ENCODE measurements at regions not wholly inside any gene's neighbourhood (a gene's known extent, or its start where the extent isn't known, plus 50 kb on each side); places are given as distances from the start of the nearest gene placed in this dataset.

DNA sequence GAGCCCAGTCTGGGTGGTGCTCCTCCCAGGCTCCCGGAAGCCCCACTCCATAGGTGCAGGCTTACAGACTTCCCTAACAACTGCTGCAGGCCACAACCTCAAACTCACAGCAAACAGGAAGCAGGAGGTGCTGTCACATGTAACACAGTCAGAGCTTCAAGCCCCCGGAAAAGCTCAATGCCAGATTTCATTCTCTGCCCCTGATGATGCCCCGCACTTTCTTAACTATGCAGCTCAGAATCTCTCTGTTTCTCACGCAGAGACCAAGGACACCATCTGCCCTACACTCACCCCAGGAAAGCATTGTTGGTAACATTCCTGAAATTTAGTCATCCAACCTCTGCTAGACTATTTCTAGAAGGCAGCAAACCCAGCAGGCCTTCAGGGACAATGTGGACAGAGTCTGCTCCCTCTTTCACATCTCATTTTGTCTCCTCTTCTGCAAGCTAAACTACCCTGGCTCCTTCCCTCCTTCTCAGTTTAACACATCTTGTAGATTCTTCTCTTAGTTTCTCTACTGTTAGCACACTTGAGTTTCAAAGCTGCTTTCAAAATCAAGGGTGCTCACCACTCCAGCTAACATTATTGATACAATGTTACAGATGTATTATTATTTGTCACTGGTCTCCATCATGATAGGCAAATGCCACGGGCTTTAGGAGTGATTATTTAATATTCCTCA, 162.5 kb downstream of the KCTD12 start:
- WGBS, 2 donors: 37 to 41% methylated on average over 5 of the region's 5 CpGs
- ATAC-seq (ENCODE audit: low FRiP score in 2 of 2) (peak; percentile 63 to 77), DNase-seq (peak in 1 of 2 donors; percentile 69)
- peaks cover 19 to 23% (median 20%) of the 10 kb centered on the region in 4 donors for H3K4me1 ChIP-seq
- no peak for TF ChIP-seq EP300 (IDR thresholded peaks at IDR 0.05)
- TF ChIP-seq, protein P1, sequence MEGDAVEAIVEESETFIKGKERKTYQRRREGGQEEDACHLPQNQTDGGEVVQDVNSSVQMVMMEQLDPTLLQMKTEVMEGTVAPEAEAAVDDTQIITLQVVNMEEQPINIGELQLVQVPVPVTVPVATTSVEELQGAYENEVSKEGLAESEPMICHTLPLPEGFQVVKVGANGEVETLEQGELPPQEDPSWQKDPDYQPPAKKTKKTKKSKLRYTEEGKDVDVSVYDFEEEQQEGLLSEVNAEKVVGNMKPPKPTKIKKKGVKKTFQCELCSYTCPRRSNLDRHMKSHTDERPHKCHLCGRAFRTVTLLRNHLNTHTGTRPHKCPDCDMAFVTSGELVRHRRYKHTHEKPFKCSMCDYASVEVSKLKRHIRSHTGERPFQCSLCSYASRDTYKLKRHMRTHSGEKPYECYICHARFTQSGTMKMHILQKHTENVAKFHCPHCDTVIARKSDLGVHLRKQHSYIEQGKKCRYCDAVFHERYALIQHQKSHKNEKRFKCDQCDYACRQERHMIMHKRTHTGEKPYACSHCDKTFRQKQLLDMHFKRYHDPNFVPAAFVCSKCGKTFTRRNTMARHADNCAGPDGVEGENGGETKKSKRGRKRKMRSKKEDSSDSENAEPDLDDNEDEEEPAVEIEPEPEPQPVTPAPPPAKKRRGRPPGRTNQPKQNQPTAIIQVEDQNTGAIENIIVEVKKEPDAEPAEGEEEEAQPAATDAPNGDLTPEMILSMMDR (IDR thresholded peaks at IDR 0.05): no peak
- no peak for TF ChIP-seq POLR2A (IDR thresholded peaks at IDR 0.05)
- TF ChIP-seq POLR2AphosphoS5 (IDR thresholded peaks at IDR 0.05): no peak
- no peaks in the 10 kb centered on the region for H3K27me3 ChIP-seq
- peak overlapping the region in 2 of 4 donors; percentile 9 to 11 for H3K27ac ChIP-seq
- no peak overlapping the region for H3K4me3 ChIP-seq
- H3K36me3 ChIP-seq: no peaks in the 10 kb centered on the region
- H3K9me3 ChIP-seq: no peaks in the 10 kb centered on the region

GRCh38 chr13:76722782-76723181, 163.4 kb downstream of the KCTD12 start:
- no peaks in the 10 kb centered on the region for H3K9me3 ChIP-seq
- H3K27ac ChIP-seq: no peak overlapping the region
- no peaks in the 10 kb centered on the region for H3K36me3 ChIP-seq
- ATAC-seq (ENCODE audit: low FRiP score in 2 of 2) (no peak), DNase-seq (no peak)
- no peak for TF ChIP-seq POLR2AphosphoS5 (IDR thresholded peaks at IDR 0.05)
- no peak for TF ChIP-seq EP300 (IDR thresholded peaks at IDR 0.05)
- TF ChIP-seq, protein P1 (IDR thresholded peaks at IDR 0.05): no peak
- no peak for TF ChIP-seq POLR2A (IDR thresholded peaks at IDR 0.05)
- no peaks in the 10 kb centered on the region for H3K27me3 ChIP-seq
- WGBS, 2 donors: 65 to 67% methylated on average over 1 of the region's 1 CpG
- no peak overlapping the region for H3K4me3 ChIP-seq
- peaks cover 19 to 23% (median 20%) of the 10 kb centered on the region in 4 donors for H3K4me1 ChIP-seq

- TF ChIP-seq EP300 (IDR thresholded peaks at IDR 0.05) (no peak), POLR2AphosphoS5 (IDR thresholded peaks at IDR 0.05) (no peak), POLR2A (IDR thresholded peaks at IDR 0.05) (no peak)
- TF ChIP-seq, protein P1 (IDR thresholded peaks at IDR 0.05): no peak
- DNase-seq (no peak), ATAC-seq (ENCODE audit: low FRiP score in 2 of 2) (peak in 1 of 2 donors; percentile 23)
- no peaks in the 10 kb centered on the region for H3K27me3 ChIP-seq
- H3K9me3 ChIP-seq: no peaks in the 10 kb centered on the region
- 72 to 94% methylated on average over 1 of the region's 1 CpG for WGBS, 2 donors
- H3K27ac ChIP-seq: no peak overlapping the region
- H3K4me1 ChIP-seq: peaks cover 19 to 23% (median 20%) of the 10 kb centered on the region in 4 donors
- H3K4me3 ChIP-seq: no peak overlapping the region
- no peaks in the 10 kb centered on the region for H3K36me3 ChIP-seq
Observed at GRCh38 chr13:76720821-76721220, 165.4 kb downstream of the KCTD12 start.

- DNase-seq (no peak), ATAC-seq (ENCODE audit: low FRiP score in 2 of 2) (no peak)
- 82 to 85% methylated on average over 1 of the region's 1 CpG for WGBS, 2 donors
- Histone ChIP-seq H3K4me1 (peaks cover 19 to 23% (median 20%) of the 10 kb centered on the region in 4 donors), H3K9me3 (no peaks in the 10 kb centered on the region), H3K27me3 (no peaks in the 10 kb centered on the region), H3K4me3 (no peak overlapping the region), H3K27ac (no peak overlapping the region), H3K36me3 (no peaks in the 10 kb centered on the region)
- TF ChIP-seq POLR2AphosphoS5 (IDR thresholded peaks at IDR 0.05): no peak
- TF ChIP-seq EP300 (IDR thresholded peaks at IDR 0.05): no peak
- no peak for TF ChIP-seq POLR2A (IDR thresholded peaks at IDR 0.05)
- TF ChIP-seq, protein P1 (IDR thresholded peaks at IDR 0.05): no peak
Observed at GRCh38 chr13:76720416-76720815, 165.8 kb downstream of the KCTD12 start.

GRCh38 chr13:76719955-76720354, 166.2 kb downstream of the KCTD12 start:
- no peak for ATAC-seq (ENCODE audit: low FRiP score in 2 of 2)
- H3K36me3 ChIP-seq: no peaks in the 10 kb centered on the region
- no peaks in the 10 kb centered on the region for H3K27me3 ChIP-seq
- TF ChIP-seq EP300 (IDR thresholded peaks at IDR 0.05): no peak
- no peak for TF ChIP-seq POLR2A (IDR thresholded peaks at IDR 0.05)
- TF ChIP-seq, protein P1 (IDR thresholded peaks at IDR 0.05): no peak
- TF ChIP-seq POLR2AphosphoS5 (IDR thresholded peaks at IDR 0.05): no peak
- peaks cover 18 to 21% (median 19%) of the 10 kb centered on the region in 4 donors for H3K4me1 ChIP-seq
- no peak for DNase-seq
- no peaks in the 10 kb centered on the region for H3K9me3 ChIP-seq
- H3K27ac ChIP-seq: no peak overlapping the region
- WGBS, 2 donors: 96 to 97% methylated on average over 2 of the region's 2 CpGs
- H3K4me3 ChIP-seq: no peak overlapping the region

Measured in upper lobe of left lung (tissue), 6 donors.